CD14-positive monocyte (primary cell): ENCODE measurements at regions not wholly inside any gene's neighbourhood (a gene's known extent, or its start where the extent isn't known, plus 50 kb on each side); places are given as distances from the start of the nearest gene placed in this dataset.

Source experiments
- DNase-seq, 3 donors: peaks; one replicate each; pipeline ENCODE4 v3.0.0-alpha.2; 2011 to 2022
- H2AFZ ChIP-seq: 2 replicates; pipeline ENCODE4 v1.6.0; 2012; ENCODE audit warnings: mild to moderate bottlenecking, low read depth, low read length, inconsistent platforms; ENCODE audit not compliant: insufficient read depth, poor library complexity, severe bottlenecking
- H3K27ac ChIP-seq, 2 donors: 1 replicate in 1 of 2; 2 replicates in 1 of 2; pipeline ENCODE4 v1.5.1; 2012 to 2013; ENCODE audit warnings: low read length in 2 of 2, control low read depth in 1 of 2, inconsistent platforms in 1 of 2, low read depth in 1 of 2, mild to moderate bottlenecking in 1 of 2
- H3K27me3 ChIP-seq, 2 donors: one replicate each; pipeline versions ENCODE4 v1.6.0 to v1.6.1; 2011 to 2013; ENCODE audit warnings: low read length in 2 of 2; ENCODE audit not compliant: control insufficient read depth in 2 of 2, insufficient read depth in 2 of 2
- H3K36me3 ChIP-seq, 2 donors: replicated peaks in 1 of 2; 1 replicate in 1 of 2; 2 replicates in 1 of 2; pipeline versions ENCODE4 v1.5.1 to v1.6.1; 2012 to 2013; ENCODE audit warnings: low read length in 2 of 2, control low read depth in 1 of 2, inconsistent platforms in 1 of 2, mild to moderate bottlenecking in 1 of 2; ENCODE audit not compliant: insufficient read depth in 2 of 2, control insufficient read depth in 1 of 2
- H3K4me1 ChIP-seq, 2 donors: 1 replicate in 1 of 2; 2 replicates in 1 of 2; pipeline versions ENCODE4 v1.5.1 to v1.6.1; 2012 to 2013; ENCODE audit warnings: low read length in 2 of 2, control low read depth in 1 of 2, inconsistent platforms in 1 of 2, mild to moderate bottlenecking in 1 of 2, moderate library complexity in 1 of 2; ENCODE audit not compliant: insufficient read depth in 2 of 2, control insufficient read depth in 1 of 2
- H3K4me2 ChIP-seq: replicated peaks from 2 replicates; pipeline ENCODE3; 2012; ENCODE audit warnings: low read length, moderate library complexity, mild to moderate bottlenecking; ENCODE audit not compliant: poor library complexity, severe bottlenecking; ENCODE audit errors: extremely low read depth
- H3K4me3 ChIP-seq, 3 experiments: fragments of 200-600 bp in 1 of 3; sonication (generic) in 1 of 3; replicated peaks in 1 of 3; 1 replicate in 2 of 3; 2 replicates in 1 of 3; pipeline ENCODE4 v1.5.1; 2011 to 2013; ENCODE audit warnings: low read length in 3 of 3, mild to moderate bottlenecking in 3 of 3, control low read depth in 2 of 3, low read depth in 2 of 3, inconsistent platforms in 1 of 3, moderate library complexity in 1 of 3
- H3K79me2 ChIP-seq: 2 replicates; pipeline ENCODE4 v1.6.0; 2012; ENCODE audit warnings: mild to moderate bottlenecking, control low read depth, inconsistent platforms, low read length, moderate library complexity; ENCODE audit not compliant: insufficient read depth
- H3K9ac ChIP-seq: 2 replicates; pipeline ENCODE4 v1.6.0; 2017; ENCODE audit warnings: low read length, mild to moderate bottlenecking; ENCODE audit not compliant: insufficient read depth, poor library complexity, severe bottlenecking
- H3K9me3 ChIP-seq, 2 donors: replicated peaks in 1 of 2; 1 replicate in 1 of 2; 2 replicates in 1 of 2; pipeline versions ENCODE4 v1.5.1 to v1.6.1; 2012 to 2013; ENCODE audit warnings: low read length in 2 of 2, control low read depth in 1 of 2; ENCODE audit not compliant: control insufficient read depth in 1 of 2, insufficient read depth in 1 of 2
- H4K20me1 ChIP-seq: 2 replicates; pipeline ENCODE4 v1.6.0; 2012; ENCODE audit warnings: mild to moderate bottlenecking, low read length, control low read depth, moderate library complexity; ENCODE audit not compliant: insufficient read depth
- H3K27ac Mint-ChIP-seq, 7 donors: one replicate each; pipeline ENCODE4 v1.8.0; 2020; ENCODE audit warnings: mild to moderate bottlenecking in 7 of 7, mixed read lengths in 7 of 7, moderate library complexity in 6 of 7, inconsistent platforms in 2 of 7
- H3K27me3 Mint-ChIP-seq, 3 donors: one replicate each; pipeline ENCODE4 v1.8.0; 2021 to 2022; ENCODE audit warnings: low read depth in 3 of 3, mild to moderate bottlenecking in 3 of 3, mixed read lengths in 3 of 3, moderate library complexity in 3 of 3, inconsistent platforms in 1 of 3
- H3K36me3 Mint-ChIP-seq, 2 donors: one replicate each; pipeline ENCODE4 v1.8.0; 2020; ENCODE audit warnings: mixed read lengths in 2 of 2, inconsistent platforms in 1 of 2, mild to moderate bottlenecking in 1 of 2
- H3K4me1 Mint-ChIP-seq: one replicate; pipeline ENCODE4 v1.8.0; 2020; ENCODE audit warnings: mild to moderate bottlenecking, mixed read lengths
- H3K4me3 Mint-ChIP-seq, 2 donors: one replicate each; pipeline ENCODE4 v1.8.0; 2020; ENCODE audit warnings: mild to moderate bottlenecking in 2 of 2, mixed read lengths in 2 of 2, moderate library complexity in 1 of 2
- H3K9me3 Mint-ChIP-seq, 7 donors: one replicate each; pipeline ENCODE4 v1.8.0; 2020 to 2022; ENCODE audit warnings: mixed read lengths in 7 of 7, mild to moderate bottlenecking in 6 of 7, moderate library complexity in 6 of 7, inconsistent platforms in 2 of 7
- WGBS: methylation state at CpG from one replicate; pipeline ENCODE4 v1.1.5; 2013; ENCODE audit warnings: missing lambda C conversion rate; ENCODE audit not compliant: insufficient coverage; 5-methylcytosine and 5-hydroxymethylcytosine counted together
- intact Hi-C, 2 donors: fragments of 100-400 bp; cut with micrococcal nuclease; formaldehyde crosslinking; loops; one replicate each; pipeline versions ENCODE4 v1.15.0 to v1.15.1; 2023
- TF ChIP-seq, protein P1 (sequence below): fragments of 200-600 bp; IDR thresholded peaks from one replicate; pipeline ENCODE4 v1.8.0; 2022; ENCODE audit warnings: antibody characterized with exemption, mild to moderate bottlenecking

DNA sequence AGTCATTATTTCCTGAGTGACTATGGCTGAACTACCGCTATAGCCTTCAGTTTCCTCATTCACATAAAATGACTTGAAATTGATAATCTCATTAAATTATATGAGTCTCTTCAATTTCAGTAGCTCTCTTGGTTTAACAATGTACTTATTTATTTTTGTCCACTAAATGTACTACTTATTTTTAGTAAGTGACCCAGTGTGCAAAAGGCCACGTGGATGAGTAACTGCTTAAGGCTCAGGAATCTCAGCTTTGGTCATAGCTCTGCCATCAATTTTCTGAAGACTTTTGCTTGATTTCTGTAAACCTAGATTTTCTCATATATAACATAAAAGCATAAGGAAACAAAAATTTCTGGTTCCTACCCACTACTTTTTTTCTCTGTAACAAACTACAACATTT lies 1132.9 kb upstream of the CDH8 start:
- Histone ChIP-seq H3K27ac (no peak overlapping the region), H3K4me2 (no peak overlapping the region), H3K9me3 (no peaks in the 10 kb centered on the region), H4K20me1 (no peaks in the 10 kb centered on the region), H3K36me3 (no peaks in the 10 kb centered on the region), H3K4me1 (no peaks in the 10 kb centered on the region), H2AFZ (no peak overlapping the region), H3K9ac (no peak overlapping the region), H3K4me3 (no peak overlapping the region), H3K27me3 (no peaks in the 10 kb centered on the region), H3K79me2 (no peaks in the 10 kb centered on the region)
- peaks cover 0 to 4% (median 2%) of the 10 kb centered on the region in 7 donors for H3K9me3 Mint-ChIP-seq
- no peak overlapping the region for H3K27ac Mint-ChIP-seq
- DNase-seq: no peak
- H3K4me3 Mint-ChIP-seq: no peak overlapping the region
- WGBS: no CpG with 5 or more reads among the region's 2 CpGs
- TF ChIP-seq, protein P1, sequence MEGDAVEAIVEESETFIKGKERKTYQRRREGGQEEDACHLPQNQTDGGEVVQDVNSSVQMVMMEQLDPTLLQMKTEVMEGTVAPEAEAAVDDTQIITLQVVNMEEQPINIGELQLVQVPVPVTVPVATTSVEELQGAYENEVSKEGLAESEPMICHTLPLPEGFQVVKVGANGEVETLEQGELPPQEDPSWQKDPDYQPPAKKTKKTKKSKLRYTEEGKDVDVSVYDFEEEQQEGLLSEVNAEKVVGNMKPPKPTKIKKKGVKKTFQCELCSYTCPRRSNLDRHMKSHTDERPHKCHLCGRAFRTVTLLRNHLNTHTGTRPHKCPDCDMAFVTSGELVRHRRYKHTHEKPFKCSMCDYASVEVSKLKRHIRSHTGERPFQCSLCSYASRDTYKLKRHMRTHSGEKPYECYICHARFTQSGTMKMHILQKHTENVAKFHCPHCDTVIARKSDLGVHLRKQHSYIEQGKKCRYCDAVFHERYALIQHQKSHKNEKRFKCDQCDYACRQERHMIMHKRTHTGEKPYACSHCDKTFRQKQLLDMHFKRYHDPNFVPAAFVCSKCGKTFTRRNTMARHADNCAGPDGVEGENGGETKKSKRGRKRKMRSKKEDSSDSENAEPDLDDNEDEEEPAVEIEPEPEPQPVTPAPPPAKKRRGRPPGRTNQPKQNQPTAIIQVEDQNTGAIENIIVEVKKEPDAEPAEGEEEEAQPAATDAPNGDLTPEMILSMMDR: no peak
- intact Hi-C loops: no loop called here
- H3K36me3 Mint-ChIP-seq: no peaks in the 10 kb centered on the region
- peaks cover 0 to 3% (median 0%) of the 10 kb centered on the region in 3 donors for H3K27me3 Mint-ChIP-seq
- H3K4me1 Mint-ChIP-seq: no peaks in the 10 kb centered on the region

DNA sequence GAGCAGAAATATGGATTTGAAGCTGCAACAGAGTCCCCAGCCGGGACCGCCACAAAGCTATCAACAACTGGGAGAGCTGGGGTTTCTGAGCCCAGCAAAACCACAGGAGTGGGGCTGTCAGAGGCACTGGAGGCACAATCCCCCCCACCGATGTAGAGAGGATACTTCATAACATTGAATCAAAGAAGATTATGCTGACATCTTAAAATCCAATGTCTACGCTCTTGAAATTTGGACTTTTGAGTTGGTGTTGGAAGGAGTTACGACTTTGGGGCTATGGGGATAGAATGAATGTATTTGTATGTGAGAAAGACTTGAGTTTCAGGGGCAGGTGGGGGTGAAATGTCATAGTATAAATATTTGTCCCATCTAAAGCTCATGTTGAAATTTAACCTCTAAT lies 1121.6 kb upstream of the CDH8 start:
- H3K36me3 Mint-ChIP-seq: no peaks in the 10 kb centered on the region
- Histone ChIP-seq H4K20me1 (no peaks in the 10 kb centered on the region), H3K9me3 (no peaks in the 10 kb centered on the region), H3K4me3 (no peak overlapping the region), H2AFZ (no peak overlapping the region), H3K79me2 (no peaks in the 10 kb centered on the region), H3K9ac (no peak overlapping the region), H3K27me3 (no peaks in the 10 kb centered on the region), H3K4me2 (no peak overlapping the region), H3K27ac (no peak overlapping the region), H3K4me1 (no peaks in the 10 kb centered on the region), H3K36me3 (no peaks in the 10 kb centered on the region)
- no peaks in the 10 kb centered on the region for H3K27me3 Mint-ChIP-seq
- 86% methylated on average over 4 of the region's 5 CpGs for WGBS
- H3K4me3 Mint-ChIP-seq: no peak overlapping the region
- intact Hi-C loops: no loop called here
- TF ChIP-seq, protein P1: no peak
- H3K9me3 Mint-ChIP-seq: peaks cover 0 to 5% (median 0%) of the 10 kb centered on the region in 7 donors
- H3K27ac Mint-ChIP-seq: no peak overlapping the region
- DNase-seq: no peak
- no peaks in the 10 kb centered on the region for H3K4me1 Mint-ChIP-seq
